ENCODE measurements at regions not wholly inside any gene's neighbourhood (a gene's known extent, or its start where the extent isn't known, plus 50 kb on each side); places are given as distances from the start of the nearest gene placed in this dataset.
A peak's percentile ranks its signal among the peaks of the same experiment; 100 is the strongest.

- H4K20me1 ChIP-seq (ENCODE audit: insufficient read depth, low read length), result no peaks in the 10 kb centered on the region
- in situ Hi-C loops (cut with MboI; ENCODE audit: low sequenced_read_pairs), result no loop called here
Measured at GRCh38 chr13:109285586-109285985, 500.8 kb downstream of the IRS2 start.

More at GRCh38 chr13:109285586-109285985, 500.8 kb downstream of the IRS2 start:
- Histone ChIP-seq H3K79me1 (ENCODE audit: low read depth in 1 of 2, low read length in 2 of 2) (no peaks in the 10 kb centered on the region), H2AK9ac (replicated peaks; ENCODE audit: low read depth, low read length, poor library complexity) (no peak overlapping the region), H3K27ac (ENCODE audit: insufficient read depth, low read length) (no peak overlapping the region), H4K91ac (ENCODE audit: insufficient read depth, low read depth, low read length) (no peak overlapping the region), H3K4ac (ENCODE audit: low read depth, low read length) (no peak overlapping the region), H2BK15ac (ENCODE audit: low read depth, low read length) (no peak overlapping the region; the same call in 2 of the 3 replicates), H3K9ac (ENCODE audit: low read depth, low read length) (no peak overlapping the region), H3K9me1 (ENCODE audit: insufficient read depth, low read length) (no peaks in the 10 kb centered on the region), H2AFZ (replicated peaks; ENCODE audit: low read length, poor library complexity) (no peak overlapping the region), H2BK5ac (ENCODE audit: low read depth, low read length, poor library complexity, severe bottlenecking) (no peak overlapping the region), H3K9me3 (ENCODE audit: control insufficient read depth, insufficient read depth, low read length) (no peaks in the 10 kb centered on the region), H2BK120ac (ENCODE audit: low read depth, low read length) (no peak overlapping the region), H4K8ac (ENCODE audit: low read depth in 2 of 2, low read length in 2 of 2) (no peak overlapping the region), H3K36me3 (ENCODE audit: control insufficient read depth, insufficient read depth, low read length) (no peaks in the 10 kb centered on the region), H3K4me1 (ENCODE audit: control insufficient read depth, insufficient read depth, low read length) (peaks cover 2% of the 10 kb centered on the region; the same call in 1 of the 2 replicates), H3K27me3 (ENCODE audit: control insufficient read depth, insufficient read depth, low read length) (no peaks in the 10 kb centered on the region), H2AK5ac (ENCODE audit: low read depth, low read length) (no peak overlapping the region), H3K56ac (ENCODE audit: extremely low read depth, insufficient read depth, low read length) (no peak overlapping the region), H4K5ac (ENCODE audit: low read depth, low read length) (no peak overlapping the region), H3K18ac (ENCODE audit: low read depth, low read length) (no peak overlapping the region), H3K14ac (replicated peaks; ENCODE audit: low read depth, low read length) (no peak overlapping the region), H3K4me3 (ENCODE audit: insufficient read depth, low read depth, low read length) (no peak overlapping the region), H2BK20ac (ENCODE audit: low read depth, low read length) (no peak overlapping the region), H3K23ac (ENCODE audit: low read depth, low read length) (no peak overlapping the region), H3K4me2 (ENCODE audit: low read depth, low read length) (no peak overlapping the region)
- BruUV-seq (replicated peaks), result no TSS peak
- dilution Hi-C loops (cut with HindIII; ENCODE audit: low sequenced_read_pairs, unreplicated experiment), result no loop called here
- ChIA-PET CTCF (no interaction called here), POLR2A (ENCODE audit: unreplicated experiment) (no interaction called here)
- intact Hi-C loops (cut with micrococcal nuclease), result no loop called here
- ATAC-seq (ENCODE audit: low read depth) (no peak), DNase-seq (no peak)
- no CpG with 5 or more reads among the region's 2 CpGs for WGBS, 2 experiments (ENCODE audit: extremely low coverage in 2 of 2, insufficient read length in 1 of 2)
- TF ChIP-seq CEBPB (IDR thresholded peaks at IDR 0.05; ENCODE audit: low read depth, low read length), result peak; percentile 41; the same call in 1 of the 2 replicates
- TF ChIP-seq, protein P1, sequence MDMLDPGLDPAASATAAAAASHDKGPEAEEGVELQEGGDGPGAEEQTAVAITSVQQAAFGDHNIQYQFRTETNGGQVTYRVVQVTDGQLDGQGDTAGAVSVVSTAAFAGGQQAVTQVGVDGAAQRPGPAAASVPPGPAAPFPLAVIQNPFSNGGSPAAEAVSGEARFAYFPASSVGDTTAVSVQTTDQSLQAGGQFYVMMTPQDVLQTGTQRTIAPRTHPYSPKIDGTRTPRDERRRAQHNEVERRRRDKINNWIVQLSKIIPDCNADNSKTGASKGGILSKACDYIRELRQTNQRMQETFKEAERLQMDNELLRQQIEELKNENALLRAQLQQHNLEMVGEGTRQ (IDR thresholded peaks at IDR 0.05; ENCODE audit: low read depth, low read length), result no peak

All from IMR-90 (cell line).